Mucosa of gallbladder (tissue), 1 donor: ENCODE measurements at regions not wholly inside any gene's neighbourhood (a gene's known extent, or its start where the extent isn't known, plus 50 kb on each side); places are given as distances from the start of the nearest gene placed in this dataset.
"Not testable (repeated sequence)": the region's sequence is repeated elsewhere in the genome, so short reads cannot be mapped to it uniquely, and the experiment has no call there.

Source experiments
- DNase-seq: peaks from one replicate; pipeline ENCODE4 v3.0.0-alpha.2; 2020; ENCODE audit warnings: low spot score
- donor health status: DM: no; HTN: no; CAD: no.

DNA sequence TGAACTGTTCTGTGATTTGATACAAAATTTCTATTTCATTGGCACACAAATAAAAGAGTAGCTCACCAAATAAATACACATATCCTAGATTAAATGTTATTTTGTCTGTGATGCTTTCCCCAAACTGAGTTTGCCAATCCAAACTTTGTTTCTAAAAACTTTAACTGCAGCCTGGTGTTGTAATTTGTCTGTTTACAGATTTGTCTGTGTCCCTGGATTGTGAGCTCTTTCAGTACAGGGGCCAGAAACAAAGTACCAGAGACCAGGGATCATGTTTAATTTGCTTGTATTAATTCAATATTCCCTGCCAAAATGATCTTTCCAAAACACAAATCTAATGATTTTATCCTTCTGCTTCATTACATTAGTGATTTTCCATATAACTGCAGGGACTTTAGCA is 1044.6 kb upstream of the GJE1 start:
- DNase-seq, result no peak

DNA sequence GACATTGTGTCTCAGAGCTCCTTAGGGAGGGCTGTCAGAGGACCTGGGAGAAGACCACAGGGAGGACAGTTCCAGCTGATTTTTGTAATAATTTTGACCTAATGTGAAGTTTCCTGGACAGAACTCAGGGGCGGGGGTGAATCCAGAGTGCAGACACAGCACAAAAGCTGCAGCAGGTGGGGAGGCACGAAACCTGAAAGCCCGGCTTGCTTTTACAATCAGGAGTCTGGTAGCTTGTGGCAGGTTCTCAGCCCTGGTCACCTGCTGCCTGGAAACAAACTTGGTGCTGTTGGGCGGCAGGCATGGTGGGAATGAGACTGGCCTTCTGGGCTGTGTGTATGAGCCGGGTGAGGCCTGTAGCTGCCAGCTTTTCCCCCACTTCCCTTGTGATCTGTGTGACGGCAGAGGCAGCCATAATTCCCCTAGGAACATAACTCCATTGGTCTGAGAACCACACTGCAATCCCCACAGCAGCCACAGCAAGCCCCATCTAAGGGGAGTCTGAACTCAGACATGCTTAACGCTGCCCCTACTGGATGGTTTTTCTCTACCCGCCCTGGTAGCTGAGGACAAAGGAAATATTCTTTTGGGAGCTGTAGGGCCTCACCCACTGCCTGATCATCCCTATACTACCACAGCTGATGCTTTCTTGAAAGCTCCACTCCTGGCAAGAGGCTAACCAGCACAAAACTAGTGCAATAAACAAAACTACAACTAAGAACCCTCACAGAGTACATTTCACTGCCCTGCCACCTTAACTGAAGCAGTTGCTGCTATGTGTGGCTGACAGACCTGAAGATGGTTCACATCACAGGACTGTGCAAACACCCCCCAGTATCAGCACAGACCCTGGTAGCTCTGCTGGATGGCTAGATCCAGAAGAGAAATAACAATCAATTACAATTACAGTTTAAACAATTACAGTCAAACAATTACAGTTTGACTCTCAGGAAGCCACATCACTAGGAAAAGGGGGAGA is 1055.1 kb upstream of the GJE1 start:
- no peak for DNase-seq

DNA sequence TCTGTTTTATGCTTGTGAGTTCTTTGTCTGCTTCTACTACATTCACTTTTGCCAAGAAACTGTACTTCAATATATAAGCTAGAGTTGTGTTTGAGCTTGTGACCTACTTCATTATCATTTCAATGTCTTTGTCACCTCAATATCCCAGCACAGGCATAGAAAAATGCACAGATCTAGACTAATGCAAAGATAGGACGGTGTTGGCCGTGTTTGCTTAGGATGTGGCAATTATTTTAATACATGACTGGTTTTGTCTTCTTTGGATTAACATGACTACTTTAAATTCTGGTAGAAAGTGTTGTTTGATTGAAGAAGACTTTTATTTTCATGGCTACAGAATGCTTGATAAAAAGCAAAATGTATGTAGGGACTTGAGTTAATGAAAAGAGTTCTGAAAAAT is 1075.0 kb upstream of the GJE1 start:
- no peak for DNase-seq

DNA sequence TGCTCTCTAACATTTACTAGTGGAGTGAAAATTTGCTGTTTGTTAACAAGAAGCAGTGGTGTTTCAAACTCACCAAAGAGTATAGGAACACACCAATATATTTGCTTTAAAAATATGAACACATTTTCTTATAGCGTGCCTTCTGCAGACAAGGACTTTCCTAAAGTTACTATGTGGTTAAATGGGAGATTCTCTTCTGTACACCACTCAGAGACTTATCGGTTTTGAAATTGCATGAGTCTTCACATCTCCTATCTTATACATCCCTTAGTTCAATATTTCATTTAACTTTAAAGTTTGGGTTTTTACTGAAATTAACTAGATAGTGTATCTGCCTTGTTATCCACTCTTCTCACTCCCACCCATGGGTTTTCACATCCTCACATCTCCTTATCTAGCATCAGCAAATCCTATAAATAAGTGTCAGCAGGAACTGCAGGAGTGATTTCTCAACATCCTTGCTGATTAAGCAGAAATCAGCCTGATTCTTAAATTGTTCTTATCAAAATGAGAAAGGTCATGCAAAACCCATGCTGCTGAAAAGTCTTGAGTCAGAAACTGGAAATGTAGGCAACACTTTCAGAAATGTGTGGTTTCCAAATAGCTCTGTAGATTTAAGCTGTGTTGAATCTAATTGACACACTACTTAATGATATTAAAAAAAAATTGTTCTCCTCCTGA is 1075.6 kb upstream of the GJE1 start:
- no peak for DNase-seq

DNA sequence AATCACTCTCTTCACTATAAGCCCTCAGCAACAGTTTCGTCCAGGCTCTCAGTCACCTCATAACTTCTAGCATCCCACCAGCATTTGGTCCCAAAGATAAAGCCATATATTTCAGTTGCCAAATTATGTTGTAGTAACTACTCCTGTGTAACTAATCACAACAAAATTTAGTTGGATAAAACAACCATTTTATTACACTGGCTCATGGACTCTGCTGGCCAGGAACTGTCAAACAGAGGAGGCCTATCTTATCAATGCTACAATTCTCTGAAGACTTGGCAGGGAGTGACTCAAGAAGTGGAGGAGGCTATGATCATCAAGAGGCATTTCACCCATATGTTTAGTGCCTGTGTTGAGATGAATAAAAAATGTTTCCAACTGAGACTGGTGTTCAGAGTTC is 1082.3 kb upstream of the GJE1 start:
- DNase-seq, result no peak

DNA sequence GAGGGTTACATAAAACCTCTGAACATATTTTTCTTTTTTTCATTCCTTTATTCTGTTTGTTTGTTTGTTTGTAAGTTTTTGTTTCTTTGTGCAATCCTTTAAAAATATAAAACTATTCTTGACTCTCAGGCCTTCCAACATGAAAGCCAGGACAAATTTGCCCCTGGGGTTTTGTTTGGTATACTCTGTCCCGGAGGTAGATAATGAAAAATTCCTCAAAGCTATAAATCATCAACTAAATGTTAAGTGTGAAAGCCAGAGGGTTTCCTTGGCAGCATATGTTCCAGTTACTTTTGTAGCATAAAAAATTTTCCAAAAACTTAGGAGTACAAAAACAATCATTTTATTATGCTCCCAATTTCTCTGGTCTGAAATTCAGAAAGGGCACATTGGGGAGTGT is 1084.3 kb upstream of the GJE1 start:
- DNase-seq, result no peak

DNA sequence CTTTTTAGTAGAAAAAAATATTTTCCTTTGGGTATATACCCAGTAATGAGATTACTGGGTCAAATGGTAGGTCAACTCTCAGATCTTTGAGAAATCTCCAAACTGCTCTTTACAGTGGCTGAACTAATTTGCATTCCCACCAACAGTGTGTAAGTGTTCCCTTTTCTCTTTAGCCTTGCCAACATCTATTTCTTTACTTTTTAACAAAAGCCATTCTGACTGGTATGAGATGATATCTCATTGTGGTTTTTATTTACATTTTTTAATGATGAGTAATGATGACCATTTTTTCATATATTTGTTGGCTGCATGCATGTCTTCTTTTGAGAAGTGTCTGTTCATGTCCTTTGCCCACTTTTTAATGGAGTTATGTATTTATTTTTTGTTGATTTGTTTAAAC is 1086.2 kb upstream of the GJE1 start:
- not testable (repeated sequence) for DNase-seq

DNA sequence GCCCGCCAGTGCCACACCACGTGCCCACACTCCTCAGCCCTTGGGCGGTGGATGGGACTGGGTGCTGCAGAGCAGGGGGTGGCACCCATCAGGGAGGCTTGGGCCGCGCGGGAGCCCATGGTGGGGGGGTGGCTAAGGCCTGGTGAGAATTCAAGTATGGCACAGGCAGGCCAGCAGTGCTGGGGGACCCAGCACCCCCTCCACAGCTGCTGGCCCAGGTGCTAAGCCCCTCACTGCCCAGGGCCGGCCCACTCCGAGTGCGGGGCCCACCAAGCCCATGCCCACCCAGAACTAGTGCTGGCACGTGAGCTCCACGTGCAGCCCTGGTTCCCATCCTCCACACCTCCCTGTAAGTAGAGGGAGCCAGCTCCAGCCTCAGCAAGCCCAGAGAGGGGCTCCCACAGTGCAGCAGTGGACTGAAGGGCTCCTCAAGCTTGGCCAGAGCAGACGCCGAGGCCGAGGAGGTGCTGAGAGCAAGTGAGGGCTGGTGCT is 1091.1 kb upstream of the GJE1 start:
- no peak for DNase-seq

DNA sequence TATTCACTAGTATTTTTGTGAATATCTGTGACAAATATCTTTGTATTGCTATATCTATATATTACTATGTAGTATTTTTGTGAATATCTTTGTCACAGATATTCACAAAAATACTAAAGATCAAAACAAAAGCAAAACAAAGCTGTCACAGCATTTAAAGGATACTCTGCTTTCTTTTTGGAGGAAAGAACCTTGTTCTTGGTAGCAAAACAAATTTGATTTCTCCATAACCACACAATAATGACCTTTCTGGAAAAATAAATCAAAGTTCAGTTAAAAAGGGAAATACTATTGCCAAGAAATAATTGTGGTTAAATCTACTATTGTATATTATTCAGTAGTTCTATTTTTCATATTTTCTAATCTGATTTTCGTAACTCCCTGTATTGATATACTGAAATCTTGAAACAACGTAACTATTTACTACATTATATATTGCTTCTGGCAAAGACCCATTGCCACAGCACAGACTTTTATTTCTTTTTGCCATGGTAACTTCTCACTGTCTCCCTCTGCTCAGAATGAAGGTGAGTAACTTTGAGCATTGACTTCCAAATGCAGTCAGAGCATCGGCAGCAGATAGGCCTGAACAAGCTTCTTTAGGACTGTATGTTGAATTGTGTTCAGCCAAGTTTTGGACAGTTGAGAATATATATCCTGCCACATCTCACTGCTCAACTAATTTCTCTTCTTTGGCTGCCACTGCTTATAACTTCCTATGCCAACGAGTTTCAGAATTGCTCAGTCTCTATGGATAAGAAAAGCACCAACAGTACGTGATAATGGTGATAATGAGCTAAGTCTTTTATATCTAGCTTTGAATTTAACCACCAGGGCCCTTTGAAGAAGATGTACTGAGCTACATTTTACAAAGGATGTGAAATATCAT is 1097.2 kb upstream of the GJE1 start:
- DNase-seq, result no peak

DNA sequence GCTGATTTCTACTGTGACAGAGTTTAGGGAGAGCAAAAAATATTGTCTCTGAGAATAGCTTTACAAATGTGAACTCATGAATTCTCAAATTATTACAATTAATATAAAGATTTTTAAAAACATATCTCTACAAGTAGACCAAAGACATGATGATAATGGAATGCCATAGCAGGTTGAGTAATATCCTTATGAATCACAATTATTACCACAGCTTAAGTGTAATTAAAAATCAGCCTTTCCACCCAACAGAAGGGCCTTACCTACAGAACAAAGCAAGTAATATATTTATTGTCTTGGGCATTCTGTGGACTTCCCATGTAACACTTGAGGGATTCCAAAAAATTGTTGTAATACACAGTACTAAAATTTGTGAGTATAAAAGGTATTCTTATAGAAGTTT is 1099.6 kb upstream of the GJE1 start:
- no peak for DNase-seq

DNA sequence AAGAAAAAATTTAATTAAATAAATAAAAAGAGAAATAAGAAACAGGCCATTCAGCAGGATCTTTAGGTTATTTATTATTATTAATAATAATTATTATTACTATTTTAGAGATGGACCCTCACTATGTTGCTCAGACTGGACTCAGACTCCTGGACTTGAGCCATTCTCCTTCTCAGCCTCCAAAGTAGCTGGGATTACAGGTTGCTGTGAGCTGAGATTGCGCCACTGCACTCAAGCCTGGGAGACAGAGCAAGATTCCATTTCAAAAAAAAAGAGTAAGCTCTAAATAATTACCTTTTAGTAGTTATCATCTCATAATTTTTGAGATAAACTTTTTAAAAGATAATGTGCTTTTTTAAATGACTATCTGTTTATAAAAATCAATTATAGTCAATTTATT is 1102.8 kb upstream of the GJE1 start:
- DNase-seq, result no peak

DNA sequence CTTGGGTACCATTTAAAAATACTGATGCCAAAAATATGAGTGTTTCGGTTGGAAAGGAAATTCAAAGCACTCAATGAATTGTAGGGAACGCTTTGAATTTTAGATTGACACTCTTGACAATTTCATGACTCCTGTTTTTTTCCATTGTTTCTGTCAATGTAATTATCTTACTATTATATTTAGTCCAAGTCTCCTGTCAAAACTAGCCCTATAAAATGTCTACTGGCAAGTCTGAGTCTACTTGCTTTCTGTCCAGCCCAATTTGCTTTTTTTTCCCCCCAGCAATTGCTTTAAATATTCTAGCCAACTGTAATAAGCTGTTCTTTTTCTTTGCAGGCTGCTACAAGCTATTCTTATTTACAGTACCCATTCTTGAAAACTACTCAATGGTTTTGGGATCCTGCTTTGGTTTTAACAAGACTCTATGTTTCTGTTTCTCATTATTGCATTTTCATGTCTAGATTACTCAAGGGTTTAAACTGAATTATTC is 1103.9 kb upstream of the GJE1 start:
- no peak for DNase-seq

DNA sequence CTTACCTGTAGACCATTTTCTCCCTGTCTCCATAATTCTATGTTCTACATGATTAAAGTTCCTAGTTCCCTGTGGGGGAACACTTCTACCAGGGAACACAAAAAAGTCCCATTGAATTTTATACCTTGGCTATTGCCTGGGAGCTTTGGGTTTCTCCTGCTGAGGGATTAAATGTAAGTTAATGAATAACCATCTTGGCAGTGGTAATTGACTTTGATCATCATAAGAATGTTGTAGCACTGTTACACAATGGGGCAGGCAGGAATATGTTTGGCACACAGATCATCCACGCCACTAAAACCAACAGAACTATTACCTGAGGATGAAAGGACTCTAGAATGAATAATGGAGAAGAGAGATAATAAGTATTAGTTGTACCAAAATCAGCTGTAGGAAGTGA is 1106.2 kb upstream of the GJE1 start:
- peak; percentile 34 for DNase-seq

DNA sequence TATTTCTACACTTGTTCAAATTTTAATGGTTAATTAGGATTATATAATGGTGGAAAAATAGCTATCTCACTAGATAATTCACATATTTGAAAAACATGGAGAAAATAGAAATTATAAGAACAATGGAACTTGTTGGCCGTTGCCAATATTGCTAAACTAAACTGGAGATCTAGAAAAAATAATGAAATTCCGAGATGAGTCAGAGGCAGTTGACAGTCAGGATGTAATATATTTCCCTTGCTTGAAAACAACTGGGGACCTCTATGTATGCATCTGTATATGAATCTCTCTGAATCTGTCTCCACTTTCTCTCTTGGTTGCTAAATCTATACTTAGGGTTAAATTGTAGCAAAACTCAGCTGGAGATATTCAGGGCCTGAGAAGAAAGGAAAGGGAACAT is 1108.2 kb upstream of the GJE1 start:
- DNase-seq, result no peak

DNA sequence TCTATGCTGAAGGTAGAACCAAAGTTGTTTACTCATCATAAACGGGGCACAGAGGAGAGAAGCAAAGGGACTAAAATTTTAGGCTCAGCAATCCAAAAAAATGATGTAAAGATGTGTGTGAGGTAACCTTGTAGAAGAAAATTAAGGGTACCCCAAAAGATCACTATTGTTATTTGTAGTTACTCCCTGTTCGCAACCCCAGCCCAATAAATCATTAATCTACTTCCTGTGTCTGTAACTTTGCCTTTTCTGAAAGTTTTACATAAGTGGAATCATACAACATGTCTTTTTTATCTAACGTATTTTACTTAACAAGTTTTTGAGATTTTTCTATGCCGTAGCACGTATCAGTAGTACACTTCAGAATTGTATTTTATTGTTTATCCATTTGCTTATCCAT is 1114.8 kb upstream of the GJE1 start:
- no peak for DNase-seq

DNA sequence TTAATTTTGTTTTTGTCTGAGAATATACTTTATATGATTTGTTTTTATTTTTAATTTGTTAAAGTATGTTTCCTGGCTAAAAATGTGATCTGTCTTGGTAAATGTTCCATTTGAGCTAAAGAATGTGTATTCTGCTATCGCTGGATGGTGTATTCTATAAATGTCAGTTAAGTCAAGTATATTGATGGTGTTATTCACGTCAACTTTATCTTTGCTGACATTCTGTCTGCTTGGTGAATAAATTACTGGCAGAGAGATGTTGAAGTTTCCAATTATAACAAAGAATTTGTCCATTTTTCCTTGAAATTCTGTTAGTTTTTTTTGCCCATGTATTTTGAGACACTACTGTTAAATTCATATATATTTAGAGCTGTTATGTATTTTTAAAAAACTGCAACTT is 1131.8 kb upstream of the GJE1 start:
- no peak for DNase-seq

DNA sequence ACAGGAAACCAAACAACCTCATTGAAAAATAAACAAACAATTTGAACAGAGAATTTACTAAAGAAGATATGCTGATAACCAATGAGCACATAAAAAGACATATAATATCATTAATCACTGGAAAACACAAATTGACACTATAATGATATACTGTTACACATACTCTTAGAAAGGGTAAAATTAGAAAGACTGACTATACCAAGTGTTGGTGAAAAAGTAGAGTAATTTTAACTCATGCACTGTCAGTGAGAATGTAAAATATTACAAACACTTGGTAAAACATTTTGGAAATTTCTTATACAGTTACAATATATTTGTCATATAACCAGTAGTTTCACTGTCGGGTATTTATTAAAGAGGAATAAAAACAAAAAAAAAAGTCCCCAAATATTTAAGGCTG is 1139.2 kb upstream of the GJE1 start:
- DNase-seq, result no peak

DNA sequence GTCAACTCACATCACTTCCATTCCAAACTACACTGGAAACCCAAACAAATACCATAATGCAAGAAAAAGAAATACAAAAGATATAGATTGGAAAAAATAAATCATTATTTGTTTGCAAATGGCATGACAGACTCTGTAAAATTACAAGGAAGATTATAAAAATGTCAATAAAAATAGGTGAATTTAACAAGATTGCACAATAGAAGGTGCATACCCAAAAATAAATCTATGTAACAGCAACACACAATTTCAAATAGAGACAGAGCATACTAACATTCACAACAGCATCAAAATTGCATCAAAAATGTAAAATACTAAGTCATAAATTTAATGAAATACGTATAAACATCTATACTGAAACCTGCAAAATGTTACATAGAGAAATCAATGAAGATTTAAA is 1140.0 kb upstream of the GJE1 start:
- no peak for DNase-seq

DNA sequence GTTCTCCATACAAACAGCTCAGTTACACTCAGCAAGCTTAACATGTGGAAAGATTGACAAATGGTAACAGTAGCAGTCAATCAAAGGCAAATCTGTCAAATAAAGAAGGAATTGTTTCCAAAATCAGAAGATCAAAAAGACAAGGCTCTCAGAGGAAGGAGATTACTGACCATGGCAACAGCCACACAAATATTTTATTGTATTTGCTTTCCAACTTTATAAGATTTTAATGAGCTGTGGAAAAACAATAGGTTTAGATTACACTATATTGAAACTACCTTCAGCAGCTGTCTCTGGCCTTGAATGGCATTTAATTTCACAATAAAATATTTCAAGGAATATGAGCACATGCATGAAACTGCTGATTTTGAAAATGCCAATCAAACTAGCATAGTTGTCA is 1143.9 kb upstream of the GJE1 start:
- no peak for DNase-seq

DNA sequence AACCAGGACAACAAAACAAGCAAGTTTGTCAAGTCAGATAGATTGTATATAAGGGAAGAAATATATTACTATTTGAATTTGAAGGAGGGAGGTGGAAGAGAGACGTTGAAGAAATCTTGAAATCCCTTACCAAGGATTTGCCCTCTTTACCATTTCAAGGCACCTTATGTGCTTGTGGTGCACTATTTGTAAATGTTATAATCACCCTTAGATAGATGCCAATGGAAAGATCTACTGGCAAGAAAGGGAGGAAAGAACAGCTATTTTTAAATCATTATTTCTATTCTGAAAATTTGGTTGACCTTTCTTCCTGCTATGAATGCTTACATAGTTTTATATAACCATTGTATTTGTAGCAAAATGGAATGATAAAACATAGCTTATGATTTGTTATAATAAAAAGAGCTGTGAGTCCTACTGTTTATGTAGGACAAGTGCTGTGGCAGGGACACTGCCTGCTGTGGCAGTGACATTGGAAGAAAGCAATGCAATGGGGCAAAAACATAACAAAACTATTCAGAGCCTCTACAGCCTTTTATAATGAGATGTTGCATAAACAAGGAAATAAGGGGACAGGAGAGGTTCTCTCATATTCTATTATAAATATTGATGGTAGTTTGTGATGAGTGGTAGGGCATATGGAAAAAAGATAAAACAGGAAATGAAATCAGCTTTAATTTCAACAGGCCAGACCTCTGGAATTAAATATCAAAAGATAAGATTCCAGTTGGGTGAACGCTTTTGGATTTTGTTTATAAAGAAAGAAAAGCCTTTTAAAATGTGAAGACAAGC is 1145.2 kb upstream of the GJE1 start:
- no peak for DNase-seq

DNA sequence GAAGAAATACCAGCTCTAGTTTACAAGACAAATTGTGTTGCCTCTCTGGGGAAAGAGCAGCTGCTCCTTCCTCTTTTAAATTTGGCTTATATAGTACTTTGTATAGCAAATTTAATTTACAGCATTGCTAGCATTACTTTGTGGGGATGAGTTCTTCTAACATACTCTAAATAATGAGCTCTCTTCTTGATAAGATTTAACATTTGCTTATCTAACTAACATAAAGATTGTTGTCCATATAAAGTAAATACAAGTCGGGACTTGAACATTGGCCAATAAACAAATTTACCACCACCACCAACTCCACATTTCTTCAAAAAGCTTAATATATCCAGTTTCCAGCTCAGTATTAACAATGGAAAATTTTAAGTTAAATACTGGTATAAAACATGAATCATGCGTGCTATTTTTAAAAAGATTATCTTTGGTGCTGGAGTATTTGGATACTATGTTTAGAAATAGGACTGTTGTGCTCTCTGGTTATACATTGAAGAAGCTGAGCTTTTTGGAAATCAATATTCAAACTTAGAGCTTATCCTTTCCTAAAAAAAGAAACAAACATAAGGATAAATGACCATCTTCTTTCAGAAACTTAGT is 1146.9 kb upstream of the GJE1 start:
- no peak for DNase-seq
